Activated CD4-positive, alpha-beta memory T cell treated with anti-CD3 and anti-CD28 coated beads, Interleukin-2, amount 10 ng/mL, durations not matched to agents 7 days and 5 days (primary cell): ENCODE measurements at regions not wholly inside any gene's neighbourhood (a gene's known extent, or its start where the extent isn't known, plus 50 kb on each side); places are given as distances from the start of the nearest gene placed in this dataset.
"Not testable (repeated sequence)": the region's sequence is repeated elsewhere in the genome, so short reads cannot be mapped to it uniquely, and the experiment has no call there.

Experiments
- CTCF ChIA-PET: fragments of 350-600 bp; sonication (Branson Sonifier 250); formaldehyde crosslinking; loops from one replicate; lab custom pipeline; 2021; ENCODE audit warnings: antibody characterized with exemption, inconsistent platforms; lab: Charles Lee
- POLR2A ChIA-PET: fragments of 350-600 bp; sonication (Branson Sonifier 250); formaldehyde crosslinking; loops from one replicate; lab custom pipeline; 2021; ENCODE audit warnings: antibody characterized with exemption; lab: Charles Lee
- DNase-seq: peaks from one replicate; pipeline ENCODE4 v3.0.0-alpha.2; 2020
- H3K27ac Mint-ChIP-seq: one replicate; pipeline ENCODE4 v1.8.0; 2021; ENCODE audit warnings: mild to moderate bottlenecking, mixed read lengths
- H3K27me3 Mint-ChIP-seq: one replicate; pipeline ENCODE4 v1.8.0; 2021; ENCODE audit warnings: mixed read lengths
- H3K36me3 Mint-ChIP-seq: one replicate; pipeline ENCODE4 v1.8.0; 2021; ENCODE audit warnings: low read depth, mixed read lengths
- H3K4me1 Mint-ChIP-seq: one replicate; pipeline ENCODE4 v1.8.0; 2021; ENCODE audit warnings: mixed read lengths
- H3K4me3 Mint-ChIP-seq: one replicate; pipeline ENCODE4 v1.8.0; 2021; ENCODE audit warnings: mild to moderate bottlenecking, mixed read lengths
- H3K9me3 Mint-ChIP-seq: one replicate; pipeline ENCODE4 v1.8.0; 2021; ENCODE audit warnings: mixed read lengths

DNA sequence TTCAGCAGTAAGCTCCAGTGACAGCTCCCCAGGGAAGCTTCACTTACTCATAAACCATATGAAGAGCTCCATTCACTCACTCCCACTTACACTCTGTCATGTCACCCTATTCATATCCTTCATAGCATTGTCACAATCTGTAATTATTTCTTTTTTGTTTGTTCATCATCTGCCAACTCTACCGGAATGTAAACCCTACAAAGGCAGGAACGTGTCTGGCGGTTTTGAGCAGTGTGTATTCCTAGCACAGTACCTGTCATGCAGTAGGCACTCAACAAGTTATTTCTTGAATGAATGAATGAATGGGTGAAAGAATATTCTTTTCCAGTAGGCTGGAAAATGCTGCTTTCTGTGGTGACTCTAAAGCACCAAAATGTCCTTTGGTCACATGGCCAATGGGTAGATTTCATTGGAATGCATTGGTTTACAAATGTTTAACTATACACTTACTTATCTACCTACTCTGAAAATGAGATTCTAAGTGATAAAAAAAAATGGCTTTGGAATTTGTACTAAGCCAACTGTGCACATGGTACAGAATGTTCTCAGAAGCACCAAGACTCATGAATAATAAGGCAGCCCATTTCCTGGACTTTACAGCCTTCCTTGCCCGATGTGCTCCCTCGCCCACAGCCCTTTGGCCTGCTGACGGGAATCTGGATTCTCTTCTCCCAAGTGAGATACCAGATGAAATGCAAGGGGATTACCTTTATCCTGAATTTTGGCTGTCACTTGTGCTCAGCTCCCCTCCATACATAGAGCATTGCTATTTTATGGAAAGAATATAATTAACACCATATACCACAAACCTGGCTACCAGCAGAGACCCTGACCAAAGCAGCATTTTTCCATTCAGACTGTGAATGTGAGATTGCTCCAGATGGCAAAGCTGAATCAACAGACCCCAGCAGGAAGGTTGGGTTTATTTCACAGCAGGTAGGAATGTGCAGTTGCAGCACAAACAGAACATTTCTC, 273.3 kb downstream of the ALDH8A1 start:
- Mint-ChIP-seq H3K9me3 (no peaks in the 10 kb centered on the region), H3K4me1 (peaks cover 3% of the 10 kb centered on the region), H3K4me3 (no peak overlapping the region), H3K36me3 (no peaks in the 10 kb centered on the region), H3K27me3 (no peaks in the 10 kb centered on the region), H3K27ac (no peak overlapping the region)
- ChIA-PET POLR2A (no interaction called here), CTCF (no interaction called here)
- DNase-seq: no peak

DNA sequence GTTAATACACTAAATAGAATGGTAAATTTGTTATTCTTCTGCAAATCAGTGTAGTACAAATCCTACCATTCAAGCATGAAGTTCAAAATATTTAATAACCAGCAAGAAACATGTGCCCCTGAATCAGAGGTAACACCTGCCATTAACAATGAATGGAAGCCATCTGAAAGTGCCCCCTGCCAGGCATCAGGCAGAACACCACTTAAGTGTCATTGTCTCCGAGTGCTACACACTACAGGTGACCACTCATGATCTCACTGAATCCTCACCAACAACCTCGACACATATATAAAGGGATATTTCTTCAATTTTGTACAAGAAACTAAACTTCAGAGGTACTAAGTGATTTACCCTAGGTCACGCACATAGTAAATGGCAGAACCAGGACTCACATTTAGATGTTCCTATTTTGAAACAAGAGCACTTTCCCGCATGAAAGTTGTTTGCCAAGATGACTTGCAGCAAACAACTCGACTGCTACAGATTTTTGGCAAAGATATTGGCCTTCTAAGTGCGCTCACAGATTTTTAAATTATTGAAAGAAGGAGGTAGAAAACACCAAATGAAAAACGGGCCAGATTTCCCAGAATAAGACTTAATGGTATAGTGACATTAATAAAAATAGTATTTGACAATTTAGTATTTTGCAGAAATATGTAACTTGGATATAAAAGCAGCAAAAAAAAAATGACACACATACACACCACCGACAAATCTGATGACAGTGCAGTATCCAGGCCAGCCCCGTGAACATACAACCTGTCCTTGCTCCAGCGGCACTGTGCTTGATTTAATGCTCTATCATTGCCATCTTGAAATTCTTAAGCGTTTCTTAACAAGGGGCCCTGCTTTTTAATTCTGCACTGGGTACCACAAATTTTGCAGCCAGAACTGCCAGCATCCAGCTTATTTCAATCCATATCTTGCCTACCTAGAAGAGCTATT, 274.5 kb downstream of the ALDH8A1 start:
- H3K36me3 Mint-ChIP-seq: no peaks in the 10 kb centered on the region

DNA sequence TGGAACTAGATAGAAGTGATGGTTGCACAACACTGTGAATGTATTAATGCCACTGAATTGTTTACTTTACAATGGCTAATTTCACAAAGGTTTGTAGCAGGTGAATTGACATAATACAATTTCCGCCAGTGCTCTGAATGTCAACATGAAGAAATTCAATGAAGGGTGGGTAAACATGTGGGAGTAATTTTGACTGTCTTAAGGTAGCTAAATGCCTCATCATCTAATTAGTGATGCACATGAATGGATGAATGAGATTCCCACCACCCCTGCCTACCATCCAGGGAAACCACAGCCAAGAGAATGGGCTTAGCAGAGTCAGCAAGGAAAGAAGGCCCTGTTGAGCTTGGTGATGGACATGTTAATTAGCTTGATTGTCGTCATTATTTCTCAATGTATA, 275.3 kb downstream of the ALDH8A1 start:
- CTCF ChIA-PET: no interaction called here
- DNase-seq: no peak
- H3K27me3 Mint-ChIP-seq: no peaks in the 10 kb centered on the region

More for the DNA sequence above, 274.5 kb downstream of the ALDH8A1 start:
- POLR2A ChIA-PET: no interaction called here
- peaks cover 3% of the 10 kb centered on the region for H3K4me1 Mint-ChIP-seq
- no peak overlapping the region for H3K4me3 Mint-ChIP-seq
- no peak overlapping the region for H3K27ac Mint-ChIP-seq
- DNase-seq: no peak
- H3K9me3 Mint-ChIP-seq: no peaks in the 10 kb centered on the region
- H3K27me3 Mint-ChIP-seq: no peaks in the 10 kb centered on the region
- CTCF ChIA-PET: no interaction called here

DNA sequence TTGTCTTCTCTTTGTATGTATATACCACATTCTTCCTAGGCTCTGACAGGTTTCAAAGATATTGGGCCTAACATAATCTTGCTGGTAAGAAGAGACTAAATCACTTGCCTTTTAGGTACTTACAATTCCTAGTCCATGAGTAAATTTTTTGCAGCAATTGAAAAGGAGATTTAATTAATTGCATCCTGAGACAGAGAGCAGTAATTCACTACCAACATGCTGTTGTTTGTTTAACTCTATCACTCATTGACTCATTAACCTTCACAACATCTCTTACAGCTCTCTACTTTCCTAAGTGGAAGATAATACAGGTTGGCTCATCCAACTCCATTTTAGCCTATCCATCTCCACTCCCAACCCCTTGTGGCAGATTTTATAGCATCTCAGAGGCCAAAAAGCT, 280.4 kb downstream of the ALDH8A1 start:
- Mint-ChIP-seq H3K4me1 (no peaks in the 10 kb centered on the region), H3K27ac (no peak overlapping the region), H3K36me3 (no peaks in the 10 kb centered on the region), H3K9me3 (no peaks in the 10 kb centered on the region), H3K27me3 (no peaks in the 10 kb centered on the region), H3K4me3 (no peak overlapping the region)
- ChIA-PET CTCF (no interaction called here), POLR2A (no interaction called here)
- DNase-seq: no peak

More for the DNA sequence above, 275.3 kb downstream of the ALDH8A1 start:
- Mint-ChIP-seq H3K36me3 (no peaks in the 10 kb centered on the region), H3K27ac (no peak overlapping the region), H3K9me3 (no peaks in the 10 kb centered on the region), H3K4me1 (no peaks in the 10 kb centered on the region), H3K4me3 (no peak overlapping the region)
- POLR2A ChIA-PET: no interaction called here

DNA sequence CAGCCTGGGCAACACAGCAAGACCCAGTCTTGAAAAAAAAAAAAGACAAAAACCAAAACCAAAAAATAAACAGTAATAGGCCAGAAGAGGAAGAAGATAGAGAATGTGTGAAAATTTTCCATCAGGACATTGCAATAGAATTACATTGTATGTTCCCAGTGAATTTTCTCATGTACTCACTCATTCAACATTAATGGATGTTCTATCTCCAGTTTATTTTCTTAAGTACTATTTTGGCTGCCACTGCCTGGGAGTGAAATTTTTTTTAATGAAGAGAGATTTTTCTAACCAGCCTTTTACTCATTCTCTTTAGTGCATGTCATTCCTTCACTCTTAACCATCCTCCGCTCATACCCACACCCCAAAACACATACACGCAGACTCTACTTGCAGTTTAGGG, 282.8 kb downstream of the ALDH8A1 start:
- CTCF ChIA-PET: no interaction called here
- Mint-ChIP-seq H3K36me3 (no peaks in the 10 kb centered on the region), H3K27ac (no peak overlapping the region), H3K9me3 (no peaks in the 10 kb centered on the region), H3K4me3 (no peak overlapping the region), H3K27me3 (no peaks in the 10 kb centered on the region), H3K4me1 (no peaks in the 10 kb centered on the region)
- POLR2A ChIA-PET: no interaction called here
- no peak for DNase-seq

DNA sequence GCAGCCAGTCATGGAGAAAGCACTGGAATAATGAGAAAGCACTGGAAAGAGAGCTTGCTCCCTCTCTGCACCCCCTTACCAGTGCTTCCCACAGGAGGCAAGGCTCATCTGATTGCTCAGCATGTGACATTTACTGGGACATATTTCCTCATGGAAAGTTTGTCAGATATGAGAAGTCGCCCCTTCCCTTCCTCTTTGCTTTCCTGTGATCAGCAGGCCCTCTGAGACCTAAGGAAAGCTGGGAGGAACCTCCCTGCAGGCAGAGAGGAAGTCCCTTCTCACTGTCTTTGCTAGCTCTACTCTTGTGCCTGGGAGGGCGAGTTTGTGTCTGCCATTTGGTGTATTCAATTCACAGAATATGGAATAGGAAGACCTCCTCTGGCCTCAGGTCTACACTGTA, 283.8 kb downstream of the ALDH8A1 start:
- Mint-ChIP-seq H3K4me1 (no peaks in the 10 kb centered on the region), H3K9me3 (no peaks in the 10 kb centered on the region), H3K27ac (no peak overlapping the region), H3K36me3 (no peaks in the 10 kb centered on the region), H3K27me3 (no peaks in the 10 kb centered on the region), H3K4me3 (no peak overlapping the region)
- CTCF ChIA-PET: no interaction called here
- POLR2A ChIA-PET: no interaction called here
- no peak for DNase-seq

DNA sequence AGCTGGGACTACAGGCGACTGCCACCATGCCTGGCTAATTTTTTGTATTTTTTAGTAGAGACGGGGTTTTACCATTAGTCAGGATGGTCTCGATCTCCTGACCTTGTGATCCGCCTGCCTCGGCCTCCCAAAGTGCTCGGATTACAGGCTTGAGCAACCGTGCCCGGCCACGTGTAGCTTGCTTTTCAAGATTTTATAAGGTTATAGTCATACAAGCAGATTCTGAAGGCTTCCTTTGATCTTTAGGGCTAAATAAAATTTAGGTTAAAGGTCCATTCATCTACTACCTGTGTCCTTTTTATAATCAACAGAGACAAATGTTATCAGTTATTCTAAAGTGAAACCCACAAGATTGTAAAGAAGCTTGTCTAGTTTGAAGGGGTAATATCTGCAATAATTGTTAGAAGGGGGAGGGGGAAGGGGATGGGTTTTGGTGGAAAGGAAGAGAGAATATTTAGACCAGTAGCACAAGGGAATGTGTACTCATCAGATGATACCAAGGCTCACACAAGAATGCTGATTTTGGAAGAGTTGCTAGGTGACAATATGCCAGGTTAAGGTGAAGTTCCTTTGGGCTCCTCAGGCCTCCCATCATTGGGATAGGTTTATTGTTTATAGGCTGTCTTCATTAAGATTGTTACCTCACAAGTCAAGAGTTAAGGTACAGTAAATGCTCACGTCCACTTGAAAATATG, 284.7 kb downstream of the ALDH8A1 start:
- H3K27me3 Mint-ChIP-seq: no peaks in the 10 kb centered on the region
- H3K9me3 Mint-ChIP-seq: no peaks in the 10 kb centered on the region
- no peaks in the 10 kb centered on the region for H3K4me1 Mint-ChIP-seq
- no peaks in the 10 kb centered on the region for H3K36me3 Mint-ChIP-seq
- no peak overlapping the region for H3K27ac Mint-ChIP-seq
- no peak for DNase-seq
- CTCF ChIA-PET: interaction anchor here (1.3 kb wide), 1 partner anchor 276 kb away, joined by 3 read pairs; no protein-coding TSS in a partner anchor
- no peak overlapping the region for H3K4me3 Mint-ChIP-seq
- POLR2A ChIA-PET: no interaction called here

DNA sequence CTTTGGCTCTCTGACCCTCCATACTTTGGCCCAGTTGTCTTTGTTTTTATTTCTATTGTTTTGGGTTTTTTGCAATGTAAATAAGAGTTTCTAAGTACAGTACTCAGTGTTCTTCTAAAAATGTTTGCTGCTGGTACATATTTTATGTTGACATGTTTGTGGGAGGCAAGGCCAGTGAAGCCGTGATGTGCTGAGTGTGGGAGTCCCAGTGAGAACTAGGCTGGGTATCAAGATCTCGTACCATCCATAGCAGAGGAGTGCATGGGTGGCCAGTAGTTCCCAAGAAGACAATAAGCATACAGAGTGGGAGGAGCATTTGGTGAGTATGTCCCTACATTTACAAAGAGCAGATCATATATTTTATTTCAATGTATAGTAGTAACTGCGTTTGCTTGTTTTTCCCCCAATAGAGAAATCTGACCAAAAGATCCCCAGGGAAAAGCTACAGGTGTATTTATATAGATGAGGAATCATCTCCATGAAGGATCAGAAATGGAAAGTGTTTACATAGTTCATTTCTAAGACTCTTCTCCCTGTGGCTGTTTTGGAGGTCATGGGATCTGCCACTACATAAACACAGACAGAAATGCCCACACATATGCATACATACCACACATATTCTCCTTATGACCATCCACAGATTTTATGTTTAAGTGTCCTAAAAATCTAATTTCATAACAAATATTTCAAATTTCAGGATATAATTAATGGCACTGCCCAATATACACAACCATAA, 285.9 kb downstream of the ALDH8A1 start:
- POLR2A ChIA-PET: no interaction called here

DNA sequence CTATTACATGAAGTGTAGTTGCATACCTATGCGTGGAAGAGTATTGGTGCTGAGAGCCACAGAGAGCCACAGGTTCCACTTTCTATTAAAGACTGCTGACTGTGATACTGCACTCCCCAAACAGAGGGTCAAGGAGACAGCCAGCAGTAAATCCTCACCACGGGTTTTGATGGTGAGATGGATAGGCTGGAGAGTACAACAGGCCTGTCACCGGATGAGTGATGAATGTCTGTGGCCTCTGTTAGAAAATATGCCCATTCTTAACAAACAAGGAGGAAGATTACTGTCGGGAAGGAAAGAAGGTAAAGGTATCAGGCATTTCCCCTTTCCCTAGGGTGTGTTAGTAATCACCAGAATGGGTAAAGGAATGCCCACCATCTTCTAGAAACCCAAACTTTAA, 286.5 kb downstream of the ALDH8A1 start:
- no peaks in the 10 kb centered on the region for H3K36me3 Mint-ChIP-seq
- H3K27me3 Mint-ChIP-seq: no peaks in the 10 kb centered on the region
- H3K4me3 Mint-ChIP-seq: no peak overlapping the region
- ChIA-PET POLR2A (no interaction called here), CTCF (no interaction called here)
- no peak for DNase-seq
- no peak overlapping the region for H3K27ac Mint-ChIP-seq
- no peaks in the 10 kb centered on the region for H3K4me1 Mint-ChIP-seq
- H3K9me3 Mint-ChIP-seq: no peaks in the 10 kb centered on the region

More for the DNA sequence above, 285.9 kb downstream of the ALDH8A1 start:
- Mint-ChIP-seq H3K4me3 (no peak overlapping the region), H3K9me3 (no peaks in the 10 kb centered on the region), H3K4me1 (no peaks in the 10 kb centered on the region), H3K36me3 (no peaks in the 10 kb centered on the region), H3K27ac (no peak overlapping the region), H3K27me3 (no peaks in the 10 kb centered on the region)
- CTCF ChIA-PET: interaction anchor here (1.3 kb wide), 1 partner anchor 277 kb away, joined by 3 read pairs; no protein-coding TSS in a partner anchor
- DNase-seq: no peak

DNA sequence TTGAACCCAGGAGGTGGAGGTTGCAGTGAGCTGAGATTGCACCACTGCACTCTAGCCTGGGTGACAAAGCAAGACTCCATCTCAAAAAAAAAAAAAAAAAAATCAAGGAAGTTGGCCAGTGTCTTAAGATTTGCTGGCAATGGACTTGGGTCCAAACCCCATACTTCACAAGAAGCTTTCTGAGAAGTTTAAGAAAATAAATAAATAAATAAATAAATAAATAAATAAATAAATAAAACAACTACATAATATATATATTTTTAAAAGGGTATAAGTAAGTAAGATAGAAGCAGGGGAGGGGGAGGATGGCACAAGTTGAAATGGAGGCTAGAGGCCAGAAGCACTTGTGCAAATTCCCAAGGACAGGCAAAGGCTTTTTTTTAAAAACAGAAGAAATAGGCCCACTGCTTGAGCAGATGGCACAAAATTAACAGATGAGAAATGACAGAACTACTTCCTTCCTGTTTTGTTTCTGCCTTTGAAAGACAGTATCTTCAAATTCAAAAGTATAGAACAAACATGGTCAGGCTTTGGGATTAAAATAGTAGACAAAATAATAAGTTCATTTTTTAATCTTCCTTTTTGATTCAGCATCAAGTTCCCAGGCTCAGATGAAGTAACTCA, 287.7 kb downstream of the ALDH8A1 start:
- H3K27me3 Mint-ChIP-seq: no peaks in the 10 kb centered on the region
- H3K36me3 Mint-ChIP-seq: no peaks in the 10 kb centered on the region
- no peak overlapping the region for H3K4me3 Mint-ChIP-seq
- no peaks in the 10 kb centered on the region for H3K9me3 Mint-ChIP-seq
- H3K4me1 Mint-ChIP-seq: no peaks in the 10 kb centered on the region
- CTCF ChIA-PET: interaction anchor here (0.7 kb wide), 1 partner anchor 669 kb away, joined by 3 read pairs; no protein-coding TSS in a partner anchor
- POLR2A ChIA-PET: no interaction called here
- DNase-seq: no peak
- no peak overlapping the region for H3K27ac Mint-ChIP-seq

DNA sequence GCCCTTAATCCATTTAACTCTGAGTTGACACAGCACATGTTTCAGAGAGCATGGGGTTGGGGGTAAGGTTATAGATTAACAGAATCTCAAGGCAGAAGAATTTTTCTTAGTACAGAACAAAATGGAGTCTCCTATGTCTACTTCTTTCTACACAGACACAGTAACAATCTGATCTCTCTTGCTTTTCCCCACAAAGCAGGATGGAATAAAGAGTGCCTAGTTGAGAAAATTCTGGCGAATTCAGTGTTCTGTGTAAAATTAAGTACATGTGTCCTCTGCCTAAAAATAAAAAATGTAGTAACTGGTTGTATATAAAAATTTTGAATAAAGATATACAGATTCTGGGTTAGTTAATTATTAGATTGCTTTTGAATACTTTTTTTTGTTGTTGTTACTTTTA, 290.0 kb downstream of the ALDH8A1 start:
- H3K27ac Mint-ChIP-seq, H3K4me1 Mint-ChIP-seq, H3K4me3 Mint-ChIP-seq, POLR2A ChIA-PET, H3K9me3 Mint-ChIP-seq, DNase-seq, H3K27me3 Mint-ChIP-seq, H3K36me3 Mint-ChIP-seq, CTCF ChIA-PET: not testable (repeated sequence)

DNA sequence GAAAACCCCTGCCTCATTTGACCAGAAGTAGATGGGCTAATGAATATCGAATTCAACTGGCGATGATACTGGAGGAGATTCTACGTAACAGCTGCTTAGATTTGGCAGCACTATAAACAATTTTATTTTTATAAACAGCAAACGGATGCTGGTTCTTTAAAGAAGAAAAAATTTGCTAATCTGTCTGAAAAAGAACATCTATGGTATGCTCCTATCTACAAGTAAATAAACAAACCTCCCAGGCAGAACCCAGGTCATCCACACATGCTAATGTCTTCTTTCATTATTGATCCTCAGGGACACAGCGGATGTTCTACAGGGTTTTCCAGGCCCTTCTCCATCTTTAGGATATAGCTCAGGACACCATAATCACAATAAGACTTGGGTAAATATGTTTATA, 291.3 kb downstream of the ALDH8A1 start:
- Mint-ChIP-seq H3K9me3 (no peaks in the 10 kb centered on the region), H3K27me3 (peaks cover 6% of the 10 kb centered on the region), H3K36me3 (no peaks in the 10 kb centered on the region), H3K4me1 (no peaks in the 10 kb centered on the region), H3K4me3 (no peak overlapping the region), H3K27ac (no peak overlapping the region)
- ChIA-PET POLR2A (interaction anchor here (1.0 kb wide), 1 partner anchor 28 kb away, joined by 3 read pairs; no protein-coding TSS in a partner anchor), CTCF (interaction anchor here (1.5 kb wide), 1 partner anchor 481 kb away, joined by 4 read pairs; no protein-coding TSS in a partner anchor)
- no peak for DNase-seq
